PC-3 (cell line): ENCODE measurements at regions not wholly inside any gene's neighbourhood (a gene's known extent, or its start where the extent isn't known, plus 50 kb on each side); places are given as distances from the start of the nearest gene placed in this dataset.

Experiments
- ATAC-seq: fragments of 200-7000 bp; cut with Tn5 transposase; 2 replicates; pipeline ENCODE4 v1.9.1; 2020; ENCODE audit warnings: mild to moderate bottlenecking, moderate library complexity
- BruUV-seq: library from RNA; stranded (reverse); fragments of 400-500 nt; replicated peaks from 2 replicates; lab custom pipeline; 2021; lab: Mats Ljungman, UMichigan
- CTCF ChIA-PET: fragments of 300-600 bp; sonication (Branson Sonifier 250); formaldehyde crosslinking; loops from one replicate; lab custom pipeline; 2022; ENCODE audit warnings: antibody characterized with exemption; lab: Charles Lee
- POLR2A ChIA-PET: fragments of 300-600 bp; sonication (Branson Sonifier 250); formaldehyde crosslinking; loops from one replicate; lab custom pipeline; 2022; ENCODE audit warnings: antibody characterized with exemption; ENCODE audit not compliant: unreplicated experiment; lab: Charles Lee
- DNase-seq: peaks from one replicate; pipeline ENCODE4 v3.0.0-alpha.2; 2015
- H2AFZ ChIP-seq: fragments of 300-600 bp; sonication (generic); 2 replicates; pipeline ENCODE4 v1.6.0; 2016; ENCODE audit warnings: antibody characterized with exemption, low read length
- H3F3A ChIP-seq: fragments of 300-600 bp; sonication (generic); one replicate; pipeline ENCODE4 v1.6.0; 2017; ENCODE audit warnings: antibody characterized with exemption, low read length, control low read depth, mild to moderate bottlenecking; ENCODE audit not compliant: unreplicated experiment
- H3K27ac ChIP-seq: fragments of 300-600 bp; sonication (generic); 2 replicates; pipeline ENCODE4 v1.5.1; 2016; ENCODE audit warnings: mild to moderate bottlenecking, low read length
- H3K27me3 ChIP-seq: fragments of 300-600 bp; sonication (generic); 2 replicates; pipeline ENCODE4 v1.6.1; 2016; ENCODE audit warnings: low read length, mixed read lengths
- H3K36me3 ChIP-seq: fragments of 300-600 bp; sonication (generic); 2 replicates; pipeline ENCODE4 v1.6.1; 2016; ENCODE audit warnings: low read depth, mixed run types, low read length, mixed read lengths
- H3K4me1 ChIP-seq: fragments of 300-600 bp; sonication (generic); 2 replicates; pipeline ENCODE4 v1.5.1; 2016; ENCODE audit warnings: low read length; ENCODE audit not compliant: insufficient read depth
- H3K4me2 ChIP-seq: fragments of 300-600 bp; sonication (generic); 2 replicates; pipeline ENCODE4 v1.6.0; 2016; ENCODE audit warnings: low read length
- H3K4me3 ChIP-seq: fragments of 300-600 bp; sonication (generic); 2 replicates; pipeline ENCODE4 v1.5.1; 2016; ENCODE audit warnings: mild to moderate bottlenecking, low read length, mixed read lengths
- H3K79me2 ChIP-seq: fragments of 300-600 bp; sonication (generic); 2 replicates; pipeline ENCODE4 v1.6.1; 2017; ENCODE audit warnings: low read length, mixed read lengths
- H3K9ac ChIP-seq: fragments of 300-600 bp; sonication (generic); 2 replicates; pipeline ENCODE4 v1.6.0; 2016; ENCODE audit warnings: mild to moderate bottlenecking, low read length
- H3K9me2 ChIP-seq: fragments of 300-600 bp; sonication (generic); replicated peaks from 2 replicates; pipeline ENCODE4 v1.6.1; 2016; ENCODE audit warnings: mixed run types, low read length, mixed read lengths
- H3K9me3 ChIP-seq: fragments of 300-600 bp; sonication (generic); 2 replicates; pipeline ENCODE4 v1.6.1; 2016; ENCODE audit warnings: low read length, mixed read lengths
- H4K20me1 ChIP-seq: fragments of 300-600 bp; sonication (generic); 2 replicates; pipeline ENCODE4 v1.6.1; 2016; ENCODE audit warnings: low read length, mixed read lengths
- CTCF ChIP-seq: fragments of 300-600 bp; sonication (generic); conservative IDR thresholded peaks from 2 replicates; pipeline ENCODE4 v1.5.1; 2017; ENCODE audit warnings: antibody characterized with exemption, low read depth, mild to moderate bottlenecking, low read length
- EZH2 ChIP-seq: fragments of 300-600 bp; sonication (generic); IDR thresholded peaks from one replicate; pipeline ENCODE4 v1.6.1; 2017; ENCODE audit warnings: antibody characterized with exemption, mild to moderate bottlenecking, low read length; ENCODE audit not compliant: unreplicated experiment
- EZH2phosphoT487 ChIP-seq: fragments of 300-600 bp; sonication (generic); IDR thresholded peaks from 2 replicates; pipeline ENCODE4 v1.6.1; 2018; ENCODE audit warnings: mild to moderate bottlenecking, antibody characterized with exemption, low read length, borderline replicate concordance
- intact Hi-C: fragments of 100-400 bp; cut with micrococcal nuclease; formaldehyde crosslinking; loops from 2 replicates; pipeline ENCODE4 v1.9.0; 2023

GRCh38 chr16:51719376-51719775, 568.3 kb upstream of the SALL1 start:
- H3K4me3 ChIP-seq: no peak overlapping the region
- DNase-seq: no peak
- BruUV-seq: no TSS peak
- H3F3A ChIP-seq: no peaks in the 10 kb centered on the region
- CTCF ChIA-PET: no interaction called here
- ATAC-seq: no peak
- TF ChIP-seq CTCF (no peak), EZH2phosphoT487 (no peak), EZH2 (no peak)
- H3K27ac ChIP-seq: no peak overlapping the region
- no peaks in the 10 kb centered on the region for H3K9me2 ChIP-seq
- intact Hi-C loops: no loop called here
- no peaks in the 10 kb centered on the region for H3K79me2 ChIP-seq
- no peak overlapping the region for H3K9ac ChIP-seq
- POLR2A ChIA-PET: no interaction called here
- no peaks in the 10 kb centered on the region for H3K36me3 ChIP-seq
- H3K27me3 ChIP-seq: no peaks in the 10 kb centered on the region
- no peaks in the 10 kb centered on the region for H3K9me3 ChIP-seq
- H3K4me1 ChIP-seq: no peaks in the 10 kb centered on the region
- no peaks in the 10 kb centered on the region for H4K20me1 ChIP-seq
- no peak overlapping the region for H2AFZ ChIP-seq
- no peak overlapping the region for H3K4me2 ChIP-seq

DNA sequence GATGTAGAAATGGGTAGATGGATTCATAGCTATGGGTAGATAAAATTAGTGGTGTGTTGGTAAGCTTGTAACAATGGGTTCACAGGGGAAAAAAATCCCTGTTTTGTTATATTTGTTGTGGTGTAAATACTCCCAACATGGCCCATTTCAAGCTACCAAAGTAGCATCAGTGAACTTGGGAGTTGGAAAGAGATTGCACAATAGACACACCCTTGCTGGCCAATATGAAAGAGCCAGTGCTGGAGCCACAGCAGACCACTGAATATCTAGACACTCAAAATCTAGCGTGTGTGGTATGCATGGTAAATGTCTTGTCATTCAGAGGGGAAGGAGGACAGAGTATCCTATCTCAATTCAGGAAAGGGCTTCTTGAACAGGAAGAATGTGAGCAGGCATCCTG, 565.1 kb upstream of the SALL1 start:
- DNase-seq (no peak), ATAC-seq (no peak)
- Histone ChIP-seq H3K9me2 (no peaks in the 10 kb centered on the region), H3K4me1 (no peaks in the 10 kb centered on the region), H4K20me1 (no peaks in the 10 kb centered on the region), H3F3A (no peaks in the 10 kb centered on the region), H3K79me2 (no peaks in the 10 kb centered on the region), H3K9me3 (no peaks in the 10 kb centered on the region), H3K4me3 (no peak overlapping the region), H3K27me3 (no peaks in the 10 kb centered on the region), H2AFZ (no peak overlapping the region), H3K27ac (no peak overlapping the region), H3K4me2 (no peak overlapping the region), H3K9ac (no peak overlapping the region), H3K36me3 (no peaks in the 10 kb centered on the region)
- BruUV-seq: no TSS peak
- intact Hi-C loops: no loop called here
- POLR2A ChIA-PET: no interaction called here
- CTCF ChIA-PET: no interaction called here
- no peak for TF ChIP-seq CTCF
- TF ChIP-seq EZH2: no peak
- TF ChIP-seq EZH2phosphoT487: no peak

GRCh38 chr16:51713502-51713901, 562.4 kb upstream of the SALL1 start:
- Histone ChIP-seq H3K4me3 (no peak overlapping the region), H3K36me3 (no peaks in the 10 kb centered on the region), H3K27me3 (no peaks in the 10 kb centered on the region), H4K20me1 (no peaks in the 10 kb centered on the region), H3K9me3 (no peaks in the 10 kb centered on the region), H3K9ac (no peak overlapping the region), H3F3A (no peaks in the 10 kb centered on the region), H3K4me2 (no peak overlapping the region), H3K27ac (no peak overlapping the region), H2AFZ (no peak overlapping the region), H3K9me2 (no peaks in the 10 kb centered on the region), H3K4me1 (no peaks in the 10 kb centered on the region), H3K79me2 (no peaks in the 10 kb centered on the region)
- no peak for ATAC-seq
- ChIA-PET CTCF (no interaction called here), POLR2A (no interaction called here)
- no peak for DNase-seq
- TF ChIP-seq CTCF (no peak), EZH2 (no peak), EZH2phosphoT487 (no peak)
- no TSS peak for BruUV-seq
- intact Hi-C loops: no loop called here
